PC-9 (cell line): ENCODE measurements at regions not wholly inside any gene's neighbourhood (a gene's known extent, or its start where the extent isn't known, plus 50 kb on each side); places are given as distances from the start of the nearest gene placed in this dataset.

Source experiments
- CTCF ChIP-seq: fragments of 200-600 bp; sonication (generic); conservative IDR thresholded peaks from 2 replicates; pipeline ENCODE4 v1.6.1; 2017; ENCODE audit warnings: mixed run types, antibody characterized with exemption, mild to moderate bottlenecking, moderate library complexity
- EZH2 ChIP-seq: fragments of 200-600 bp; sonication (generic); IDR thresholded peaks from 2 replicates; pipeline ENCODE4 v1.8.0; 2017; ENCODE audit warnings: antibody characterized with exemption, low read depth

- TF ChIP-seq CTCF, result no peak
- TF ChIP-seq EZH2, result no peak
Measured at GRCh38 chr13:83215627-83216026, 666.6 kb downstream of the SLITRK1 start.
